Upper lobe of right lung (tissue), 1 donor: ENCODE measurements at regions not wholly inside any gene's neighbourhood (a gene's known extent, or its start where the extent isn't known, plus 50 kb on each side); places are given as distances from the start of the nearest gene placed in this dataset.
"Not testable (repeated sequence)": the region's sequence is repeated elsewhere in the genome, so short reads cannot be mapped to it uniquely, and the experiment has no call there.

Experiments used
- ATAC-seq: fragments of 200-7000 bp; cut with Tn5 transposase; one replicate; pipeline ENCODE4 v1.9.1; 2020; ENCODE audit warnings: mild to moderate bottlenecking, moderate library complexity
- DNase-seq: peaks from one replicate; pipeline ENCODE4 v3.0.0-alpha.2; 2020
- H3K27ac ChIP-seq: fragments of 200-600 bp; one replicate; pipeline ENCODE4 v1.8.0; 2022
- H3K27me3 ChIP-seq: fragments of 200-600 bp; one replicate; pipeline ENCODE4 v1.8.0; 2022; ENCODE audit warnings: mild to moderate bottlenecking
- H3K36me3 ChIP-seq: fragments of 200-600 bp; one replicate; pipeline ENCODE4 v1.8.0; 2022
- H3K4me1 ChIP-seq: fragments of 200-600 bp; one replicate; pipeline ENCODE4 v1.8.0; 2022
- H3K4me3 ChIP-seq: fragments of 200-600 bp; one replicate; pipeline ENCODE4 v1.8.0; 2022; ENCODE audit warnings: mild to moderate bottlenecking
- H3K9me3 ChIP-seq: fragments of 200-600 bp; one replicate; pipeline ENCODE4 v1.8.0; 2022
- CTCF ChIP-seq: fragments of 200-600 bp; IDR thresholded peaks from one replicate; pipeline ENCODE4 v1.8.0; 2022; ENCODE audit warnings: antibody characterized with exemption
- intact Hi-C: fragments of 100-400 bp; cut with DNase I; formaldehyde crosslinking; loops from one replicate; pipeline ENCODE4 v1.11.0; 2022
- donor health status: DM: no; HTN: yes; CAD: no; lungs with severe emphysema.

- Histone ChIP-seq H3K27ac (no peak overlapping the region), H3K9me3 (no peaks in the 10 kb centered on the region), H3K36me3 (no peaks in the 10 kb centered on the region), H3K4me1 (no peaks in the 10 kb centered on the region), H3K27me3 (no peaks in the 10 kb centered on the region), H3K4me3 (no peak overlapping the region)
- ATAC-seq (no peak), DNase-seq (no peak)
- no peak for TF ChIP-seq CTCF
- intact Hi-C loops: no loop called here
These were observed 945.6 kb upstream of the ARRDC3 start for GRCh38 chr5:92328584-92329259.

- H3K36me3 ChIP-seq: no peaks in the 10 kb centered on the region
- H3K27ac ChIP-seq: no peak overlapping the region
- no peak for DNase-seq
- no peak overlapping the region for H3K4me3 ChIP-seq
- TF ChIP-seq CTCF: no peak
- no peaks in the 10 kb centered on the region for H3K4me1 ChIP-seq
- intact Hi-C loops: no loop called here
- no peak for ATAC-seq
- H3K9me3 ChIP-seq: no peaks in the 10 kb centered on the region
- no peaks in the 10 kb centered on the region for H3K27me3 ChIP-seq
These were observed 937.3 kb upstream of the ARRDC3 start for GRCh38 chr5:92320446-92320845.

GRCh38 chr5:92313385-92313784, 930.3 kb upstream of the ARRDC3 start:
- intact Hi-C loops: no loop called here
- Histone ChIP-seq H3K36me3 (no peaks in the 10 kb centered on the region), H3K27ac (no peak overlapping the region), H3K4me1 (no peaks in the 10 kb centered on the region), H3K4me3 (no peak overlapping the region), H3K9me3 (no peaks in the 10 kb centered on the region), H3K27me3 (no peaks in the 10 kb centered on the region)
- ATAC-seq (no peak), DNase-seq (no peak)
- TF ChIP-seq CTCF: no peak

GRCh38 chr5:92309336-92309991, 926.3 kb upstream of the ARRDC3 start:
- Histone ChIP-seq H3K36me3 (no peaks in the 10 kb centered on the region), H3K4me3 (no peak overlapping the region), H3K4me1 (no peaks in the 10 kb centered on the region), H3K27ac (no peak overlapping the region), H3K9me3 (no peaks in the 10 kb centered on the region), H3K27me3 (no peaks in the 10 kb centered on the region)
- DNase-seq (no peak), ATAC-seq (no peak)
- TF ChIP-seq CTCF: peak; percentile 36
- intact Hi-C loops: no loop called here

- Histone ChIP-seq H3K4me1 (no peaks in the 10 kb centered on the region), H3K27me3 (no peaks in the 10 kb centered on the region), H3K27ac (no peak overlapping the region), H3K36me3 (no peaks in the 10 kb centered on the region), H3K9me3 (no peaks in the 10 kb centered on the region), H3K4me3 (no peak overlapping the region)
- no peak for TF ChIP-seq CTCF
- DNase-seq (no peak), ATAC-seq (no peak)
- intact Hi-C loops: no loop called here
These were observed 925.6 kb upstream of the ARRDC3 start for GRCh38 chr5:92308679-92309078.

- H3K4me3 ChIP-seq, H3K36me3 ChIP-seq, H3K27ac ChIP-seq, intact Hi-C loops, ATAC-seq, H3K4me1 ChIP-seq, H3K27me3 ChIP-seq, H3K9me3 ChIP-seq: not testable (repeated sequence)
- peak; percentile 16 for DNase-seq
These were observed 919.2 kb upstream of the ARRDC3 start for GRCh38 chr5:92302356-92302755.
